ENCODE measurements at regions not wholly inside any gene's neighbourhood (a gene's known extent, or its start where the extent isn't known, plus 50 kb on each side); places are given as distances from the start of the nearest gene placed in this dataset.

GRCh38 chr9:108158236-108158995, 668.8 kb upstream of the KLF4 start:
- H3K4me1 Mint-ChIP-seq, result peaks cover 2% of the 10 kb centered on the region; the same call in 2 of the 3 replicates

More at GRCh38 chr9:108158236-108158995, 668.8 kb upstream of the KLF4 start:
- Histone ChIP-seq H3K4me2 (no peak overlapping the region), H3K9me2 (ENCODE audit: insufficient read depth) (no peaks in the 10 kb centered on the region), H2AFZ (no peak overlapping the region), H3K27me3 (ENCODE audit: insufficient read depth) (no peaks in the 10 kb centered on the region), H3K79me2 (replicated peaks; ENCODE audit: insufficient read depth) (no peaks in the 10 kb centered on the region), H3K36me3 (ENCODE audit: insufficient read depth) (no peaks in the 10 kb centered on the region), H3K27ac (ENCODE audit: low read depth) (no peak overlapping the region), H3K4me3 (no peak overlapping the region), H4K20me1 (replicated peaks; ENCODE audit: insufficient read depth) (no peaks in the 10 kb centered on the region), H3F3A (replicated peaks; ENCODE audit: low read depth) (no peaks in the 10 kb centered on the region), H3K4me1 (ENCODE audit: insufficient read depth) (no peaks in the 10 kb centered on the region)
- Mint-ChIP-seq H3K36me3 (ENCODE audit: low read depth) (no peaks in the 10 kb centered on the region), H3K27me3 (ENCODE audit: insufficient read depth, low read depth, poor library complexity) (no peaks in the 10 kb centered on the region), H3K9me3 (no peaks in the 10 kb centered on the region), H3K27ac (no peak overlapping the region), H3K4me3 (no peak overlapping the region)
- ATAC-seq (no peak), DNase-seq (ENCODE audit: low spot score) (no peak)
- TF ChIP-seq, protein P1, sequence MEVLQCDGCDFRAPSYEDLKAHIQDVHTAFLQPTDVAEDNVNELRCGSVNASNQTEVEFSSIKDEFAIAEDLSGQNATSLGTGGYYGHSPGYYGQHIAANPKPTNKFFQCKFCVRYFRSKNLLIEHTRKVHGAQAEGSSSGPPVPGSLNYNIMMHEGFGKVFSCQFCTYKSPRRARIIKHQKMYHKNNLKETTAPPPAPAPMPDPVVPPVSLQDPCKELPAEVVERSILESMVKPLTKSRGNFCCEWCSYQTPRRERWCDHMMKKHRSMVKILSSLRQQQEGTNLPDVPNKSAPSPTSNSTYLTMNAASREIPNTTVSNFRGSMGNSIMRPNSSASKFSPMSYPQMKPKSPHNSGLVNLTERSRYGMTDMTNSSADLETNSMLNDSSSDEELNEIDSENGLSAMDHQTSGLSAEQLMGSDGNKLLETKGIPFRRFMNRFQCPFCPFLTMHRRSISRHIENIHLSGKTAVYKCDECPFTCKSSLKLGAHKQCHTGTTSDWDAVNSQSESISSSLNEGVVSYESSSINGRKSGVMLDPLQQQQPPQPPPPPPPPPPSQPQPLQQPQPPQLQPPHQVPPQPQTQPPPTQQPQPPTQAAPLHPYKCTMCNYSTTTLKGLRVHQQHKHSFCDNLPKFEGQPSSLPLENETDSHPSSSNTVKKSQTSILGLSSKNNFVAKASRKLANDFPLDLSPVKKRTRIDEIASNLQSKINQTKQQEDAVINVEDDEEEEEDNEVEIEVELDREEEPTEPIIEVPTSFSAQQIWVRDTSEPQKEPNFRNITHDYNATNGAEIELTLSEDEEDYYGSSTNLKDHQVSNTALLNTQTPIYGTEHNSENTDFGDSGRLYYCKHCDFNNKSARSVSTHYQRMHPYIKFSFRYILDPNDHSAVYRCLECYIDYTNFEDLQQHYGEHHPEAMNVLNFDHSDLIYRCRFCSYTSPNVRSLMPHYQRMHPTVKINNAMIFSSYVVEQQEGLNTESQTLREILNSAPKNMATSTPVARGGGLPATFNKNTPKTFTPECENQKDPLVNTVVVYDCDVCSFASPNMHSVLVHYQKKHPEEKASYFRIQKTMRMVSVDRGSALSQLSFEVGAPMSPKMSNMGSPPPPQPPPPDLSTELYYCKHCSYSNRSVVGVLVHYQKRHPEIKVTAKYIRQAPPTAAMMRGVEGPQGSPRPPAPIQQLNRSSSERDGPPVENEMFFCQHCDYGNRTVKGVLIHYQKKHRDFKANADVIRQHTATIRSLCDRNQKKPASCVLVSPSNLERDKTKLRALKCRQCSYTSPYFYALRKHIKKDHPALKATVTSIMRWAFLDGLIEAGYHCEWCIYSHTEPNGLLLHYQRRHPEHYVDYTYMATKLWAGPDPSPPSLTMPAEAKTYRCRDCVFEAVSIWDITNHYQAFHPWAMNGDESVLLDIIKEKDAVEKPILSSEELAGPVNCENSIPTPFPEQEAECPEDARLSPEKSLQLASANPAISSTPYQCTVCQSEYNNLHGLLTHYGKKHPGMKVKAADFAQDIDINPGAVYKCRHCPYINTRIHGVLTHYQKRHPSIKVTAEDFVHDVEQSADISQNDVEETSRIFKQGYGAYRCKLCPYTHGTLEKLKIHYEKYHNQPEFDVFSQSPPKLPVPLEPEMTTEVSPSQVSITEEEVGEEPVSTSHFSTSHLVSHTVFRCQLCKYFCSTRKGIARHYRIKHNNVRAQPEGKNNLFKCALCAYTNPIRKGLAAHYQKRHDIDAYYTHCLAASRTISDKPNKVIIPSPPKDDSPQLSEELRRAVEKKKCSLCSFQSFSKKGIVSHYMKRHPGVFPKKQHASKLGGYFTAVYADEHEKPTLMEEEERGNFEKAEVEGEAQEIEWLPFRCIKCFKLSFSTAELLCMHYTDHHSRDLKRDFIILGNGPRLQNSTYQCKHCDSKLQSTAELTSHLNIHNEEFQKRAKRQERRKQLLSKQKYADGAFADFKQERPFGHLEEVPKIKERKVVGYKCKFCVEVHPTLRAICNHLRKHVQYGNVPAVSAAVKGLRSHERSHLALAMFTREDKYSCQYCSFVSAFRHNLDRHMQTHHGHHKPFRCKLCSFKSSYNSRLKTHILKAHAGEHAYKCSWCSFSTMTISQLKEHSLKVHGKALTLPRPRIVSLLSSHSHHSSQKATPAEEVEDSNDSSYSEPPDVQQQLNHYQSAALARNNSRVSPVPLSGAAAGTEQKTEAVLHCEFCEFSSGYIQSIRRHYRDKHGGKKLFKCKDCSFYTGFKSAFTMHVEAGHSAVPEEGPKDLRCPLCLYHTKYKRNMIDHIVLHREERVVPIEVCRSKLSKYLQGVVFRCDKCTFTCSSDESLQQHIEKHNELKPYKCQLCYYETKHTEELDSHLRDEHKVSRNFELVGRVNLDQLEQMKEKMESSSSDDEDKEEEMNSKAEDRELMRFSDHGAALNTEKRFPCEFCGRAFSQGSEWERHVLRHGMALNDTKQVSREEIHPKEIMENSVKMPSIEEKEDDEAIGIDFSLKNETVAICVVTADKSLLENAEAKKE (CRISPR knock-in tag; IDR thresholded peaks at IDR 0.05), result no peak
- TF ChIP-seq JUNB (IDR thresholded peaks at IDR 0.05; ENCODE audit: unreplicated experiment) (no peak), ETS1 (IDR thresholded peaks at IDR 0.05) (no peak), REST (IDR thresholded peaks at IDR 0.05; ENCODE audit: unreplicated experiment) (no peak), EZH2phosphoT487 (IDR thresholded peaks at IDR 0.05; ENCODE audit: unreplicated experiment) (no peak), STAT1 (IDR thresholded peaks at IDR 0.05; ENCODE audit: unreplicated experiment) (no peak), ZNF114 (CRISPR knock-in tag; IDR thresholded peaks at IDR 0.05) (no peak), ZNF331 (CRISPR knock-in tag; IDR thresholded peaks at IDR 0.05; ENCODE audit: low read depth) (no peak), CTCF (conservative IDR thresholded peaks at IDR 0.05; ENCODE audit: low read depth in 2 of 2) (no peak), POLR2AphosphoS5 (IDR thresholded peaks at IDR 0.05; ENCODE audit: low read depth) (no peak), CREB1 (CRISPR knock-in tag; IDR thresholded peaks at IDR 0.05; ENCODE audit: low read depth) (no peak), NANOG (IDR thresholded peaks at IDR 0.05; ENCODE audit: borderline replicate concordance) (no peak)

Data from GM23338 (cell line).